Prostate gland (tissue), 2 donors: ENCODE measurements at regions not wholly inside any gene's neighbourhood (a gene's known extent, or its start where the extent isn't known, plus 50 kb on each side); places are given as distances from the start of the nearest gene placed in this dataset.

Experiments used
- DNase-seq: peaks from one replicate; pipeline ENCODE4 v3.0.0-alpha.2; 2019; ENCODE audit warnings: low spot score
- H3K27ac ChIP-seq, 2 donors: fragments of 200-600 bp; sonication (generic); 2 replicates each; pipeline ENCODE4 v1.5.1; 2017 to 2019
- H3K27me3 ChIP-seq: fragments of 200-600 bp; sonication (generic); replicated peaks from 2 replicates; pipeline ENCODE4 v1.5.1; 2019; ENCODE audit not compliant: insufficient read depth
- H3K36me3 ChIP-seq, 2 donors: fragments of 200-600 bp; sonication (generic); 1 replicate in 1 of 2; 2 replicates in 1 of 2; pipeline versions ENCODE4 v1.5.1 to v1.8.1; 2017 to 2019
- H3K4me1 ChIP-seq: fragments of 200-600 bp; sonication (generic); replicated peaks from 2 replicates; pipeline ENCODE4 v1.5.1; 2019
- H3K4me3 ChIP-seq, 2 donors: fragments of 200-600 bp; sonication (generic); 2 replicates each; pipeline ENCODE4 v1.5.1; 2017 to 2019
- H3K9me3 ChIP-seq: fragments of 200-600 bp; sonication (generic); 2 replicates; pipeline ENCODE4 v1.5.1; 2017
- CTCF ChIP-seq, 4 experiments: fragments of 200-600 bp in 2 of 4; fragments of 450-650 bp in 2 of 4; sonication (generic) in 2 of 4; IDR thresholded peaks; 1 replicate in 3 of 4; 2 replicates in 1 of 4; pipeline ENCODE4 v1.5.1; 2016 to 2019; ENCODE audit warnings: antibody characterized with exemption in 4 of 4, mild to moderate bottlenecking in 2 of 4, moderate library complexity in 2 of 4
- POLR2A ChIP-seq: fragments of 450-650 bp; IDR thresholded peaks from one replicate; pipeline ENCODE4 v1.6.1; 2016; ENCODE audit warnings: antibody characterized with exemption, mild to moderate bottlenecking
- POLR2AphosphoS5 ChIP-seq: sonication (generic); formaldehyde crosslinking; IDR thresholded peaks from one replicate; pipeline ENCODE4 v1.6.1; 2017; ENCODE audit warnings: antibody characterized with exemption
- WGBS: methylation state at CpG from one replicate; pipeline ENCODE4 v1.1.5; 2018; 5-methylcytosine and 5-hydroxymethylcytosine counted together
- intact Hi-C: fragments of 100-400 bp; cut with DNase I; formaldehyde crosslinking; loops from one replicate; pipeline ENCODE4 v1.14.2; 2022

- Histone ChIP-seq H3K27ac (no peak overlapping the region), H3K27me3 (no peaks in the 10 kb centered on the region), H3K4me3 (no peak overlapping the region), H3K9me3 (no peaks in the 10 kb centered on the region), H3K36me3 (no peaks in the 10 kb centered on the region), H3K4me1 (no peaks in the 10 kb centered on the region)
- TF ChIP-seq CTCF (IDR thresholded peaks at IDR 0.05) (no peak), POLR2A (no peak), POLR2AphosphoS5 (no peak)
- intact Hi-C loops = no loop called here
- DNase-seq = no peak
- 46% methylated on average over 2 of the region's 2 CpGs for WGBS
Measured at GRCh38 chr4:188819233-188819632, 680.0 kb downstream of the TRIML1 start.

- intact Hi-C loops = no loop called here
- Histone ChIP-seq H3K4me3 (no peak overlapping the region), H3K27ac (no peak overlapping the region), H3K9me3 (no peaks in the 10 kb centered on the region), H3K36me3 (no peaks in the 10 kb centered on the region), H3K27me3 (no peaks in the 10 kb centered on the region), H3K4me1 (no peaks in the 10 kb centered on the region)
- WGBS = 67% methylated on average over 8 of the region's 8 CpGs
- TF ChIP-seq CTCF (IDR thresholded peaks at IDR 0.05) (no peak), POLR2AphosphoS5 (no peak), POLR2A (no peak)
- no peak for DNase-seq
Measured at GRCh38 chr4:188821500-188821899, 682.3 kb downstream of the TRIML1 start.

GRCh38 chr4:188822698-188823097, 683.5 kb downstream of the TRIML1 start:
- intact Hi-C loops = no loop called here
- Histone ChIP-seq H3K27me3 (no peaks in the 10 kb centered on the region), H3K27ac (no peak overlapping the region), H3K9me3 (no peaks in the 10 kb centered on the region), H3K36me3 (no peaks in the 10 kb centered on the region), H3K4me3 (no peak overlapping the region), H3K4me1 (no peaks in the 10 kb centered on the region)
- DNase-seq = no peak
- TF ChIP-seq POLR2A = no peak
- TF ChIP-seq CTCF (IDR thresholded peaks at IDR 0.05) = no peak
- TF ChIP-seq POLR2AphosphoS5 = no peak
- WGBS = 80% methylated on average over 2 of the region's 2 CpGs

GRCh38 chr4:188824553-188824952, 685.3 kb downstream of the TRIML1 start:
- no peak overlapping the region for H3K4me3 ChIP-seq
- no peaks in the 10 kb centered on the region for H3K9me3 ChIP-seq
- 94% methylated on average over 17 of the region's 17 CpGs for WGBS
- TF ChIP-seq POLR2A (no peak), CTCF (IDR thresholded peaks at IDR 0.05) (no peak), POLR2AphosphoS5 (no peak)
- intact Hi-C loops = no loop called here
- H3K4me1 ChIP-seq = no peaks in the 10 kb centered on the region
- H3K27ac ChIP-seq = no peak overlapping the region
- no peaks in the 10 kb centered on the region for H3K27me3 ChIP-seq
- DNase-seq = no peak
- no peaks in the 10 kb centered on the region for H3K36me3 ChIP-seq

GRCh38 chr4:188826393-188826792, 687.2 kb downstream of the TRIML1 start:
- Histone ChIP-seq H3K4me1 (no peaks in the 10 kb centered on the region), H3K27me3 (no peaks in the 10 kb centered on the region), H3K9me3 (no peaks in the 10 kb centered on the region), H3K27ac (no peak overlapping the region), H3K4me3 (no peak overlapping the region), H3K36me3 (no peaks in the 10 kb centered on the region)
- no peak for DNase-seq
- intact Hi-C loops = no loop called here
- TF ChIP-seq CTCF (IDR thresholded peaks at IDR 0.05) = no peak
